HepG2 (cell line): ENCODE measurements at regions not wholly inside any gene's neighbourhood (a gene's known extent, or its start where the extent isn't known, plus 50 kb on each side); places are given as distances from the start of the nearest gene placed in this dataset.

ENCODE experiments used
- ATAC-seq: fragments of 200-7000 bp; cut with Tn5 transposase; 3 replicates; pipeline ENCODE4 v1.9.1; 2020; ENCODE audit warnings: mild to moderate bottlenecking, moderate library complexity
- BruUV-seq: library from RNA; stranded (reverse); fragments of 400-500 nt; replicated peaks from 2 replicates; lab custom pipeline; 2021; lab: Mats Ljungman, UMichigan
- CTCF ChIA-PET: fragments of 300-600 bp; formaldehyde crosslinking; extraction: SDS; loops from one replicate; lab custom pipeline; 2021; ENCODE audit warnings: low total read pairs, inconsistent platforms, low intra/inter-chr PET ratio; lab: Yijun Ruan, JAX
- POLR2A ChIA-PET: fragments of 350-600 bp; sonication (Branson Sonifier 250); formaldehyde crosslinking; loops from one replicate; lab custom pipeline; 2020; ENCODE audit warnings: antibody characterized with exemption, inconsistent platforms; lab: Yijun Ruan, JAX
- DNase-seq: peaks from one replicate; pipeline ENCODE4 v3.0.0-alpha.2; 2015; ENCODE audit warnings: low spot score
- FAIRE-seq: peaks from 3 replicates; lab custom pipeline; 2011; peaks lifted over from hg19 to GRCh38; lab: Jason Lieb, UNC
- H2AFZ ChIP-seq: one replicate; pipeline ENCODE4 v1.6.1; 2011; ENCODE audit warnings: low read length, inconsistent platforms
- H3K27ac ChIP-seq: fragments of 300-600 bp; 3 replicates; pipeline ENCODE4 v1.8.0; 2011; ENCODE audit warnings: mixed run types, mild to moderate bottlenecking, mixed read lengths, low read length, inconsistent platforms; ENCODE audit not compliant: insufficient read depth; ENCODE audit errors: extremely low read length
- H3K27me3 ChIP-seq, 2 experiments: fragments of 200-600 bp in 1 of 2; 2 replicates in 1 of 2; 3 replicates in 1 of 2; pipeline versions ENCODE4 v1.6.0 to v1.8.0; 2011; ENCODE audit warnings: low read length in 2 of 2, mild to moderate bottlenecking in 2 of 2, moderate library complexity in 2 of 2, inconsistent platforms in 1 of 2; ENCODE audit not compliant: insufficient read depth in 2 of 2, control insufficient read depth in 1 of 2
- H3K36me3 ChIP-seq, 2 experiments: fragments of 200-600 bp in 1 of 2; replicated peaks in 1 of 2; 2 replicates in 1 of 2; 3 replicates in 1 of 2; pipeline versions ENCODE4 v1.5.1 to v1.8.0; 2011; ENCODE audit warnings: low read length in 2 of 2, inconsistent platforms in 1 of 2; ENCODE audit not compliant: insufficient read depth in 2 of 2, control insufficient read depth in 1 of 2
- H3K4me1 ChIP-seq: 2 replicates; pipeline ENCODE4 v1.5.1; 2012; ENCODE audit warnings: low read length, inconsistent platforms; ENCODE audit not compliant: insufficient read depth
- H3K4me2 ChIP-seq: 2 replicates; pipeline ENCODE4 v1.6.0; 2011; ENCODE audit warnings: low read depth, low read length, inconsistent platforms
- H3K4me3 ChIP-seq, 3 experiments: fragments of 200-600 bp in 1 of 3; sonication (generic), shearing (Covaris generic) in 1 of 3; replicated peaks in 1 of 3; 2 replicates each; pipeline ENCODE4 v1.5.1; 2011 to 2016; ENCODE audit warnings: low read length in 3 of 3, inconsistent platforms in 2 of 3, low read depth in 2 of 3, mild to moderate bottlenecking in 2 of 3, control low read depth in 1 of 3, mixed read lengths in 1 of 3; ENCODE audit not compliant: insufficient read depth in 1 of 3
- H3K79me2 ChIP-seq: one replicate; pipeline ENCODE4 v1.6.1; 2011; ENCODE audit warnings: low read length, inconsistent platforms; ENCODE audit not compliant: insufficient read depth
- H3K9ac ChIP-seq: 2 replicates; pipeline ENCODE4 v1.6.0; 2011; ENCODE audit warnings: mild to moderate bottlenecking, low read depth, low read length, inconsistent platforms; ENCODE audit not compliant: insufficient read depth
- H3K9me3 ChIP-seq: 2 replicates; pipeline ENCODE4 v1.5.1; 2012; ENCODE audit warnings: mild to moderate bottlenecking, low read length
- H4K20me1 ChIP-seq: 2 replicates; pipeline ENCODE4 v1.6.0; 2011; ENCODE audit warnings: inconsistent platforms, mild to moderate bottlenecking, low read length, moderate library complexity; ENCODE audit not compliant: insufficient read depth
- CREBL2 ChIP-seq: sonication (generic); formaldehyde crosslinking; IDR thresholded peaks from 2 replicates; pipeline ENCODE4 v1.8.1; 2023; ENCODE audit warnings: missing genetic modification reagents, mild to moderate bottlenecking, borderline replicate concordance
- HNF4G ChIP-seq, 2 experiments: sonication (generic) in 1 of 2; formaldehyde crosslinking in 1 of 2; IDR thresholded peaks; 2 replicates each; pipeline versions ENCODE4 v1.4.0 to v1.6.1; 2011 to 2020; ENCODE audit warnings: borderline replicate concordance in 2 of 2, low read depth in 2 of 2, mild to moderate bottlenecking in 2 of 2, low read length in 1 of 2, missing genetic modification reagents in 1 of 2, moderate library complexity in 1 of 2
- KDM4B ChIP-seq: sonication (generic); formaldehyde crosslinking; IDR thresholded peaks from 2 replicates; pipeline ENCODE4 v1.4.0; 2020; ENCODE audit warnings: missing genetic modification reagents
- MED13 ChIP-seq: sonication (generic); formaldehyde crosslinking; IDR thresholded peaks from 2 replicates; pipeline ENCODE4 v1.5.0; 2020; ENCODE audit warnings: missing genetic modification reagents
- PBX3 ChIP-seq: sonication (generic); formaldehyde crosslinking; IDR thresholded peaks from 2 replicates; pipeline ENCODE4 v1.8.1; 2023; ENCODE audit warnings: missing genetic modification reagents, inconsistent platforms, borderline replicate concordance
- TCF7 ChIP-seq: sonication (generic); IDR thresholded peaks from 2 replicates; pipeline ENCODE4 v1.6.1; 2016; ENCODE audit warnings: antibody characterized with exemption, low read depth
- THAP8 ChIP-seq: sonication (generic); formaldehyde crosslinking; IDR thresholded peaks from 2 replicates; pipeline ENCODE4 v1.5.1; 2020; ENCODE audit warnings: missing genetic modification reagents, mild to moderate bottlenecking, borderline replicate concordance
- THYN1 ChIP-seq: sonication (generic); formaldehyde crosslinking; IDR thresholded peaks from 2 replicates; pipeline ENCODE4 v1.8.1; 2023; ENCODE audit warnings: low read depth, mild to moderate bottlenecking, moderate library complexity, missing genetic modification reagents, borderline replicate concordance
- TOE1 ChIP-seq: sonication (generic); formaldehyde crosslinking; IDR thresholded peaks from 2 replicates; pipeline ENCODE4 v1.4.0; 2020; ENCODE audit warnings: mild to moderate bottlenecking, missing genetic modification reagents
- ZBTB14 ChIP-seq: sonication (generic); formaldehyde crosslinking; IDR thresholded peaks from 2 replicates; pipeline ENCODE4 v1.4.0; 2020; ENCODE audit warnings: missing genetic modification reagents
- ZFP36L2 ChIP-seq: sonication (generic); formaldehyde crosslinking; IDR thresholded peaks from 2 replicates; pipeline ENCODE4 v1.4.0; 2020; ENCODE audit warnings: missing genetic modification reagents
- ZFP41 ChIP-seq: sonication (generic); formaldehyde crosslinking; IDR thresholded peaks from 2 replicates; pipeline ENCODE4 v1.4.0; 2020; ENCODE audit warnings: mild to moderate bottlenecking, missing genetic modification reagents, borderline replicate concordance
- ZFX ChIP-seq: sonication (generic); formaldehyde crosslinking; IDR thresholded peaks from 2 replicates; pipeline ENCODE4 v1.4.0; 2020; ENCODE audit warnings: mild to moderate bottlenecking, low read depth, missing genetic modification reagents, moderate library complexity
- ZNF230 ChIP-seq: sonication (generic); formaldehyde crosslinking; IDR thresholded peaks from 2 replicates; pipeline ENCODE4 v1.4.0; 2020; ENCODE audit warnings: mild to moderate bottlenecking, missing genetic modification reagents
- ZNF280B ChIP-seq: sonication (generic); formaldehyde crosslinking; IDR thresholded peaks from 2 replicates; pipeline ENCODE4 v1.5.0; 2020; ENCODE audit warnings: missing genetic modification reagents, mild to moderate bottlenecking, borderline replicate concordance
- ZNF331 ChIP-seq: sonication (generic); formaldehyde crosslinking; IDR thresholded peaks from 2 replicates; pipeline ENCODE4 v1.4.0; 2020; ENCODE audit warnings: missing genetic modification reagents
- ZNF343 ChIP-seq: sonication (generic); formaldehyde crosslinking; IDR thresholded peaks from 2 replicates; pipeline ENCODE4 v1.4.0; 2020; ENCODE audit warnings: mild to moderate bottlenecking, missing genetic modification reagents
- ZNF883 ChIP-seq: sonication (generic); formaldehyde crosslinking; IDR thresholded peaks from 2 replicates; pipeline ENCODE4 v1.5.1; 2020; ENCODE audit warnings: mild to moderate bottlenecking, missing genetic modification reagents; ENCODE audit errors: not compliant biosample characterization
- WGBS: methylation state at CpG from one replicate; pipeline ENCODE4 v1.1.6; 2017; ENCODE audit warnings: low lambda C conversion rate; 5-methylcytosine and 5-hydroxymethylcytosine counted together
- in situ Hi-C: cut with HindIII; loops from 2 replicates; pipeline ENCODE4 v1.10.0; 2017; ENCODE audit warnings: low pct_unique_long_range_greater_than_20kb; ENCODE audit not compliant: extremely low pct_ligation_motif_present
- intact Hi-C: fragments of 100-400 bp; cut with micrococcal nuclease; formaldehyde crosslinking; loops from one replicate; pipeline ENCODE4 v1.10.0; 2022; ENCODE audit not compliant: unreplicated experiment

- Histone ChIP-seq H2AFZ (no peak overlapping the region), H4K20me1 (no peaks in the 10 kb centered on the region), H3K9me3 (no peaks in the 10 kb centered on the region), H3K4me3 (no peak overlapping the region), H3K4me2 (no peak overlapping the region), H3K36me3 (no peaks in the 10 kb centered on the region), H3K27ac (no peak overlapping the region), H3K27me3 (no peaks in the 10 kb centered on the region), H3K9ac (no peak overlapping the region), H3K4me1 (no peaks in the 10 kb centered on the region), H3K79me2 (no peaks in the 10 kb centered on the region)
- DNase-seq (no peak), FAIRE-seq (no peak), ATAC-seq (no peak)
- TF ChIP-seq MED13 (CRISPR knock-in tag) (no peak), THYN1 (CRISPR knock-in tag) (no peak), ZFX (CRISPR knock-in tag) (no peak), ZNF883 (no peak), ZNF230 (no peak), ZFP36L2 (no peak), ZNF280B (no peak), TOE1 (no peak), HNF4G (IDR thresholded peaks at IDR 0.05; ENCODE audit: borderline replicate concordance, low read depth, low read length) (no peak), HNF4G (CRISPR knock-in tag; IDR thresholded peaks at IDR 0.05; ENCODE audit: borderline replicate concordance, low read depth) (no peak), TCF7 (no peak), ZFP41 (CRISPR knock-in tag) (no peak), ZNF343 (CRISPR knock-in tag) (no peak), ZNF331 (CRISPR knock-in tag) (no peak), THAP8 (no peak), ZBTB14 (CRISPR knock-in tag) (no peak), CREBL2 (CRISPR knock-in tag) (no peak), PBX3 (CRISPR knock-in tag) (no peak), KDM4B (CRISPR knock-in tag) (no peak)
- CTCF ChIA-PET = no interaction called here
- in situ Hi-C loops (no loop called here), intact Hi-C loops (no loop called here)
- WGBS = 5% methylated on average over 2 of the region's 2 CpGs
- BruUV-seq = no TSS peak
- POLR2A ChIA-PET = no interaction called here
These were observed 294.9 kb downstream of the PDHA2 start for GRCh38 chr4:96134806-96135205.
